ENCODE measurements at regions not wholly inside any gene's neighbourhood (a gene's known extent, or its start where the extent isn't known, plus 50 kb on each side); places are given as distances from the start of the nearest gene placed in this dataset.
"Not testable (repeated sequence)": the region's sequence is repeated elsewhere in the genome, so short reads cannot be mapped to it uniquely, and the experiment has no call there.

GRCh38 chr6:102813489-102814275 is 1420.2 kb downstream of the GRIK2 start:
- DNase-seq (ENCODE audit: extremely low spot score, unreplicated experiment) = no peak
- no peaks in the 10 kb centered on the region for H3K36me3 Mint-ChIP-seq
- H3K4me1 Mint-ChIP-seq (ENCODE audit: unreplicated experiment) = no peaks in the 10 kb centered on the region
- no peak overlapping the region for H3K4me3 Mint-ChIP-seq
- no peak overlapping the region for H3K27ac Mint-ChIP-seq
- H3K9me3 Mint-ChIP-seq = peaks cover 5% of the 10 kb centered on the region
- no peak for TF ChIP-seq CTCF (conservative IDR thresholded peaks at IDR 0.05)
- no peaks in the 10 kb centered on the region for H3K27me3 Mint-ChIP-seq

GRCh38 chr6:102812242-102812641 is 1418.7 kb downstream of the GRIK2 start:
- TF ChIP-seq CTCF (conservative IDR thresholded peaks at IDR 0.05) = no peak
- no peak overlapping the region for H3K27ac Mint-ChIP-seq
- DNase-seq (ENCODE audit: extremely low spot score, unreplicated experiment) = no peak
- no peaks in the 10 kb centered on the region for H3K27me3 Mint-ChIP-seq
- H3K4me1 Mint-ChIP-seq (ENCODE audit: unreplicated experiment) = no peaks in the 10 kb centered on the region
- H3K9me3 Mint-ChIP-seq = peaks cover 10% of the 10 kb centered on the region
- H3K36me3 Mint-ChIP-seq = no peaks in the 10 kb centered on the region
- H3K4me3 Mint-ChIP-seq = no peak overlapping the region

- DNase-seq (ENCODE audit: extremely low spot score, unreplicated experiment); H3K4me1 Mint-ChIP-seq (ENCODE audit: unreplicated experiment); H3K27me3 Mint-ChIP-seq; H3K27ac Mint-ChIP-seq; H3K4me3 Mint-ChIP-seq; H3K36me3 Mint-ChIP-seq: not testable (repeated sequence)
- H3K9me3 Mint-ChIP-seq = peaks cover 10% of the 10 kb centered on the region
Measured at GRCh38 chr6:102808944-102809505, 1415.5 kb downstream of the GRIK2 start.

GRCh38 chr6:102799051-102799450 is 1405.5 kb downstream of the GRIK2 start:
- DNase-seq (ENCODE audit: extremely low spot score, unreplicated experiment) = no peak
- H3K27me3 Mint-ChIP-seq = no peaks in the 10 kb centered on the region
- TF ChIP-seq CTCF (conservative IDR thresholded peaks at IDR 0.05) = no peak
- H3K4me1 Mint-ChIP-seq (ENCODE audit: unreplicated experiment) = peaks cover 5% of the 10 kb centered on the region
- H3K36me3 Mint-ChIP-seq = no peaks in the 10 kb centered on the region
- no peak overlapping the region for H3K27ac Mint-ChIP-seq
- H3K4me3 Mint-ChIP-seq = no peak overlapping the region
- no peaks in the 10 kb centered on the region for H3K9me3 Mint-ChIP-seq

DNA sequence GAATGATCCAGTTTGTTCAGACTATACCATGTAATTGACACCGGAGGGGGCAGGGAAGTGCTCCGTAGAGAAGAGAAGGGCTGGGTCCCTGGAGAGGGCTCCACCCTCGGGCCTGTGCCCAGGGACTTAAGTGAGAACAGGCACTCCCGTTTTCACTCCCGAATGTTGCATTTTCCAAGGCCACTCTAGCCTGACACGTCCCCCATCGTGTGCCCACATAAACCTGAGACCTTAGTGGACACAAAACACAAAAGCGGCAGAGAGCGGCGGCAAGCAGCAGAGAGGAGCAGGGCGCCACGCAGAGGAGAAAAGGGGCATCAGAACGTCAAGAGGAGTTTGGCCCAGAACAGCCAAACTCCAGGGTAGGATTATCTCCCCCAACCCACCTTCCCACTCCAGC is 1405.1 kb downstream of the GRIK2 start:
- Mint-ChIP-seq H3K9me3 (no peaks in the 10 kb centered on the region), H3K4me1 (ENCODE audit: unreplicated experiment) (peaks cover 5% of the 10 kb centered on the region), H3K27ac (no peak overlapping the region), H3K36me3 (no peaks in the 10 kb centered on the region), H3K4me3 (peak overlapping the region; percentile 67), H3K27me3 (no peaks in the 10 kb centered on the region)
- peak; percentile 60 for TF ChIP-seq CTCF (conservative IDR thresholded peaks at IDR 0.05)
- DNase-seq (ENCODE audit: extremely low spot score, unreplicated experiment) = no peak

- no peak for DNase-seq (ENCODE audit: extremely low spot score, unreplicated experiment)
- Mint-ChIP-seq H3K36me3 (no peaks in the 10 kb centered on the region), H3K9me3 (no peaks in the 10 kb centered on the region), H3K4me1 (ENCODE audit: unreplicated experiment) (peaks cover 1% of the 10 kb centered on the region), H3K27me3 (no peaks in the 10 kb centered on the region), H3K27ac (no peak overlapping the region), H3K4me3 (no peak overlapping the region)
- no peak for TF ChIP-seq CTCF (conservative IDR thresholded peaks at IDR 0.05)
Measured at GRCh38 chr6:102793752-102794151, 1400.2 kb downstream of the GRIK2 start.

Data from type B pancreatic cell (in vitro differentiated cells).